HG03571 (cell line): ENCODE measurements at regions not wholly inside any gene's neighbourhood (a gene's known extent, or its start where the extent isn't known, plus 50 kb on each side); places are given as distances from the start of the nearest gene placed in this dataset.

Experiments used
- ATAC-seq: cut with Tn5 transposase; IDR thresholded peaks from one replicate; pipeline ENCODE4 v1.9.1; 2021; ENCODE audit not compliant: unreplicated experiment

DNA sequence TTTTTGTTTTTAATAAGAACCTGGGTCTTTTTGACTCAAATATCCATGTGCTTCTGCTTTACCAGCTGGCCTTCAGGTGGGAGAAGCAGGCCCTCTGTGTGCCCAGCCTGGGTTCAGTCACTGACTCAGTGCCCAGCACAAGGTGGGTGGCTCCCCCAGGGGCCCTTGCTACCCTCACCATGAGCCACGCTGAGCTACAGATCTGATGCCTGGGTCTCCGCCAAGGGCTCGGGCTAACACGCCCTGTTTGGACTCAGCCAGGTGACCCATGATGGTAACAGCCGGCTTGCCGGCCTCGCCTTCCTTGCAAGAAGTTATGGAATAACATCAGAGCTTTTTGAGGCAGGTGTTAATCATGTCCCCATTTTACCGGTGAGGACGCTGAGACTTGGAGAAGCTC is 109.5 kb upstream of the NLRP1 start:
- no peak for ATAC-seq

DNA sequence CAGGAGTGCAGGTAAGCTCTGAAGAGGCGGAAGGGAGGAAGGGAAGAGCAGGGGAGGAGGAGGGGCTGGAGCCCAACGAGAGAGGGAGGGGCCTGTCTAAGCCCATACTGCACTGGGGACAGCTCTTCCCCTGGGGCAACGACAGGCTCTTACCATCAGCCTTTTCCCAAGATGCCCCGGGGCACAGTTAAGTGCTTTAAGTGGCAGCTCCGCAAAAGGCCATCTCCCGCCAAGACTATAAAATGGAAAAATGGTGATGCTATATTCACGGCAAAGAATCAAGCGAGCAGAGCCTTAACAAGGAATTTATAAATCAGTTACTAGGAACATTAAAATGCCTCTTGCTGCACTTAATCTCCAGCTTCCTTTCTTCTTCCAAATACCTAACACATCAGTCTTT is 110.2 kb upstream of the NLRP1 start:
- no peak for ATAC-seq

DNA sequence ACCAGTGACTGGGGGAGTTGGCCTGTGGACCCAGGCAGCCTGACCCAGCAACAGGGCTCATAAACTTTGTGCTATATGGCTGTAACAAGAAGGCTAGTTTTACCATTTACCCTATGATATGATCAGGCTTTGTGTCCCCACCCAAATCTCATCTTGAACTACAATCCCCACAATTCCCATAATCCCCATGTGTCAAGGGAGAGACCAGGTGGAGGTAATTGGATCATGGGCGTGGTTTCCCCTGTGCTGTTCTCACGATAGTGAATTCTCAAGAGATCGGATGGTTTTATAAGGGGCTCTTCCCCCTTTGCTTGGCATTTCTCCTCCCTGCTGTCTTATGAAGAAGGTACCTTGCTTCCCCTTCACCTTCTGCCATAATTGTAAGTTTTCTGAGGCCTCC is 111.2 kb upstream of the NLRP1 start:
- ATAC-seq: no peak

DNA sequence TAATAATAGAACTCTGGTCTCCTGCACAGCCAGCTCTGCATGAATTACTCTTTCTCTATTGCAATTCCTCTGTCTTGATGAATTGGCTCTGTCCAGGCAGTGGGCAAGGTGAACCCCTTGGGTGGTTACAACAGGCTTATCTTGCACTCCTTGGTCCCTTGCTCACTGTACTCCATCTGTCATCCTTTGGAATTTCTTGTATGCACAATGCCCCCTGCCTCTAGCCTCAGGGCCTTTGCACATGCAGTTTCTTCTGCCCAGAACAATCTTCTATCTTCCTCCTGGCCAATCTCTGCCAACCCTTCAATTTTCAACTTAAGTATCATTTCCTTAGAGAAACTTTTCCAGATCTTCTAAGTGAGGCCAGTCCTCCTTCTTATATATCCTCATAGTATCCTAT is 114.7 kb upstream of the NLRP1 start:
- no peak for ATAC-seq

DNA sequence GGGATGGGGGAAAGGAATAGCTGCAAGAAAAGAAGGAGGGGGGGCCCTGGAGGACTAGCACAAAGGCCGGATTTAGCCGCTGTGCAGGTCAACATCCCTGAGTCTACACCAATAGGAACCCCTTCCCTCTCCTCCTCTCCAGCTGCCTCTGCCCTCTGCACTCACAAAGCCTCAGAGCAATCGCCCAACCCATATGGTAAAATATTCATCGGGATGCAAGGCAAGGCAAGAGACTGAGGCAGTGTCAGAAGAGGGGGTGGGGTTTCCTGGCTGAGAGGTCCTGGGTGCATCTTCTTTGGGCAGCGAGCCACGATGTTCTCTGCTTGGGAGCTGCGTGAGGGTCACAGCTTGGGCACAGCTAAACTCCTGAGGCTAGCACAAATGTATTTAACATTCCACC is 115.5 kb upstream of the NLRP1 start:
- no peak for ATAC-seq

DNA sequence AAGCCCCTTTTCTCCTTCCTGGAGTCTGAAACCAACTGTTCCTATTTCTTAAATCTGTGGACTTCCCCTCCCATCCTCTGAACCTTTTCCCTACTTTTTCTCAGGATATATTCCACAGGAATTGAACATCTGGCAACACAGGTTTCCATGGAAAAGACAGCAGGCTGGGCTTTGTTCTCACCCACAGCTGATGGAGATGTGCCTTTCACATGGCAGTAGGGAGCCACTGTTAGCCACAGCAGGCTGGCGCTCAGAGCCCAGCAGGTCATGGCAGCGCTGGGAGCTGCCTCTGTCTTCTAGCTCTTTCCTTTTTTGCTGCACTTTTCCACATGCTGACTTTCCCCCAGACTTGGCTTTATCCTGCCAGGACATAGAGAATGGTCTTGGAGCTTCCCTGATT is 116.4 kb upstream of the NLRP1 start:
- no peak for ATAC-seq

DNA sequence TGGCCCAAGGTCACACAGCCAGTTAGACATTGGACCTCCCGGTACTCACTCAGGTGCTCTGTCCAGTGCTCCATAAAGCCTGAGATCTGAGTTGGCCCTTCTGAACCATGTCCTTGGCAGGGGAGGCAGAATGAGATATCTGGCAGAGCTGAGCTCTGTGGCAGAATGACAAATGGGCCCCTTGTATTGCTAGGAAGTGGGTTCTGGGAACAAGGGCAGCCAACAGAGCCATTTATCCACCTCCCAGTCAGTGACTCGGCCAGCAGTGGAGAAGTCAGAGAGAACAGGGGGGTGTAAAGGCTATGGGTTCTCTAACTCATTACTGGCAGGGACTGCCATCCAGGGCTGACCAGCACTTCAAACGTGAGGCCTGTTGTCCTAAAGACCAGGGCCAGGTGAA is 117.1 kb upstream of the NLRP1 start:
- no peak for ATAC-seq

DNA sequence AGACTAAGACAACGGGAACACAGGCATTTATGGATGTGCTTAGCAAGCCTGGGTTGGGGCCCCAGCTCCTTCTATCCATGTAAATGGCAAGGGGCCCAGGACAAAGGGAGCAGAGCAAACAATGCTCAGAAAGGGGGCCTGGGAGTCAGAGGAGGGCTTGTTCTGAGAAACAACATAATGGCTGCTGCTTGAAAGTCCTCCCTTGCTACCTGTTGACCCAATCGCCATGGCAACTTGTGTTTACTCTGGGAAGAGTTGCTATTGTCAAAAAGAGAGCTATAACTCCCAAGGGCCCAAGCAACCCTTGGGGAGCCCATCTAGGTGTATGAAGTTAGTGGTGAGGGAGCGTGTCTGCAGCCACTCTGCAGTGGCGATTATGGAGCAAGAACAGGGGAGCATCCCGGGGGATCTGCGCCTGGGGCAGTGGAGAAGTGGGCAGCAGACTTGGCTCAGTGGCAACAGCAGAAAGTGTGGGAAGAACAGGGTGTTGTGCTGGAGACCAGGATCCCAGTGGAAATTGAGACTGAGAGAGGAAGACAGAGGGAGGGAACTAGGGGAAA is 118.7 kb upstream of the NLRP1 start:
- no peak for ATAC-seq

DNA sequence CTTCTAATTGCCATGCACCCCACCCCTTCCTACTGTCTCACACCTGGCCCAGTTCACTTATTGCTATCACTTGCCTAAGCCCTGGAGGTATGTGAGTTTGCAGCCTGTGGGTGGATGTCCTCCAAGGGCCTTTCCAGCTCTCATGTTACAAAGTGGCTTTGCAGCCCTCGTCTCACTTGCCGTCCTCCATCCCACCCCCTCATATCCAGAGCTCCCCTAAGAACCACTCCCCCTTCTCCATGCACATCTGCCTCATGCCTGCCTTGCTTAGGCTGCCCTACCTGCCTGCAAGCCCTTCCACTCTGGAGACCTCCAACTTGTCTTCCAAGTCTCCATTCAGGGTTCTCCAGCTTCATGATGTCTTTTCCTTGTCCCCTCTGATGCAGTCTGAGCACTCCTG is 119.4 kb upstream of the NLRP1 start:
- no peak for ATAC-seq

DNA sequence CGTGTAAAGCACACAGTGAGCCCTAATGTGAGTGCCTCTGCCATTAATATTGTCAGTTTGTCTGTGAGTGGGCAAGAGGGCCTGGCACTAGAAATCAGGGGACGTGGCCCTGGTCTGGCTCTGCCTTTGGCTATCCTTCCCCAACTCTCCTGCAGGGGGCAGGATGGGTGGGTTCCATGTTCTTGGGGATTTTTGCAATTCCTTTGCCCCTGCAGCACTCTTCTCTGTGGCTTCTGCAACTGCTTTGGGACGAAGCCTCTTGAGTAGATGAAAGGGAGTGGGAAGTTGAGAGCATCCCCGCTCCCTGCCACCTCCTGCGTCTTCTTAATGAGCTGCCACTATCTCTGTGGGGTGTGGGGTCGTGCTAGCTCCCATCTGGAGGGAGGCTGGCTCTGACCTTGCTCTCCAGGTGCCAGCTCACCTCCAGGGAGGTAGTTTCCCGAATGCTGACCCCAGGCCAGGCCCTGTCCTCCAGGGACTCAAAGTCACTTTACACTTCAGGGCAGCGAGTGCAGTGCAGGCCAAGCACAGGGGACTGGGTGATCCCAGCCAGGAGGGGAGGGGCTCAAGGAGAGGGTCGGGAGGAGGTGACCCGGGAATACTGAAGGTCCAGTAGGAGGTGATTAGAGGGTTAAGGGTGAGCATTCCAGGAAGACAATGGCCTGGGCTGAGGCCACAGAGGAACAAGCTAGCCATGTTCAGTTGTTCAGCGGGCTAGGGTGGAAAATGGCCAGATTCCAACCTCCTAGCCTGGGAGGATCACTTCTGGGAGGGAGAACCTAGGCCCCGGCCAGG is 121.0 kb upstream of the NLRP1 start:
- ATAC-seq: no peak

DNA sequence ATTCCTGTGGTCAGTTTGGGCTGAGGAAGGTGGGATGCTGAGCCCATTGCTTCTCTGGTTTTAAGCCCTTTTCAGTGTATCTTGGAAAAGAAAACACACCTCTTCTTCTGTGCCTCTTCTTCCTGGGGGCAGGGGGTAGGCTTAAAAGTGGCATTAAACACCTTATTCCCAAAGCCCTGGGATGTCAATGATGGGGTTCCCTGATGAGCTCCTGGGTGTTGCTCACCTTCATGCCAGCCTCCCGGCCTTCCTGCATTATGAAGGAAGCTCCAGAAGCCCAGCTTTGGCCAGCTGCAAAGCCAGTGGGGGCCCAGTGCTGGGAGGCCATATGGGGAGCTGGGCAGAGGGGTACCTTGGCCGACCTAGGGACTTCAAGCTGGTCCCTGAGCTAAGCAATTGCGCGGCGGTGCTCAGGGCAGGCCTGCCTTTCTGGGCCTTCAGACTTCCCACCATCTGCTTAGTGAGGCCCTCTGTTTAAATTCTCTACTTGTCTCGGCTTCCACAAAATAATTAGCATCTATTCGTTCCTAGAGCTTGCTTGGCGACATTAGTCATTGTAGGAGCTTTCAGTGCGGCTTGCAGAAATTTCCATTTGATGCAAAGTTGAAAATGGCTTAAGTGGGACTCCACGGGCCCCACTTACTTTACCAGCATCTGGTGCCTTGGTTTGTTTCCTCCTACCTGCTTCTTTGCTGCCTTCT is 121.7 kb upstream of the NLRP1 start:
- no peak for ATAC-seq

DNA sequence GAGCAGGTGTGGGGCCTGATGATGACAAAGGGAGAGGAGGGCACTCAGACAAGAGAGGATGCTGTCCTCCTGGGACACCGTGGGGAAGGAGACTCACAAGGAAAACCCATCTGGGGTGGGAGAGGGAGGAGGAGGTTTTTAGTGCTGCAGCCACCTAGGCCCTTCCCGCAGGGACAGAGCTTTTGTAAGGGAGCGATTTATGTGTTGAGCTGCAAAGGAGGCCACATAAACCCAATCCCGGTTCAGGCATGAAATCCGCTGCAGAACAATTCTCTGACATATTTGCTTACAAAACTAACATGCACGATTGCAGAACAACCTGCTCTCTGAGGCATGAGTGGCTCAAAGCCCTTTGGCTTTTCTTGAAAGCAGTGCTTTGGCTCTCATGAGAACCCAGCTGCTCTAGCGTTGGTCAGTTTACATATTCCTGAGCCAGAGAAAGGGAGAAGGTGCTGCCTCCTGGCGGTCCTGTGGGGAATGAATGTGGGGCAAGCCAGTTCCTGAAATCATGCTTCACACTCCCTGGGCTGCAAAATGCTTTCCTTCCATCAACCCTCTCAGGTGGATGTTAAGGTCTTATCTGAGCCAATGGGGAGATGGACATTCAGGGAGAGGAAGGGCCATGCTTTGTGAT is 122.4 kb upstream of the NLRP1 start:
- no peak for ATAC-seq

DNA sequence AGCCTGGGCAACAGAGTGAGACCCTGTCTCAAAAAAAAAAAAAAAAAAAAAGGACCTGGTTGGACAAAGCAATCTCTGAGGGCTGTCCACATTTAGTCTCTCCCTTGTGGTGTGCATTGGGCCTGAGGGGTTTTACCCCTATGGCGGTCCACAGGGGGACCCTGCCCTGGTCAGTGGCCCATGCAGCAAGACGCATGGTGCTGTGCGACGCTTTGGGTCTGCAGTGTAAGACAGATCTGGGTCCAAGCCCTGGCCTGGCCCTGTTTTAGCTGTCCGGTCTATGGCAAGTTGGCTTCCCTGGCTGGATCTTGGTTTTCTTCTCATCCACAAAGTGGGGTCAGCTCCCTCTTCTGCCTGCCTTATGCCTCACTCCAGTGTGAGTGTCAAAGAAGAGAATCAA is 123.2 kb upstream of the NLRP1 start:
- no peak for ATAC-seq

DNA sequence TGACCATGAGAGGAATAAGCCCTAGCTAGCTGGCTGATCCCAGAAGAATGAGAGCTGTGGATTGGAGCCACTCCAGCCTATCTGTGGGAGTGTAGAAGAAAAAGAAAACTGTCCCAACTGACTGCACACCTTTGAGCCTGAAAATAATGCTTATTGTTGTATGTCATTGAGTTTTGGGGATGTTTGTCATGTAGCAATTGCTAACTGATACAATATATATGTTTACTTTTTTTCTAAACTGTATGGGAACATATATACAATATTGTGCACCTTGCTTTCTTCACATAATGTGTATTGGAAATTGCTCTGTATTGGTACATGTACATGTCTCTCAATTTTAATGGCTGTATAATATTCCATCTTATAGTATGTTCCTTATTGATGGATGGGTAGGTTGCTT is 124.0 kb upstream of the NLRP1 start:
- ATAC-seq: no peak

DNA sequence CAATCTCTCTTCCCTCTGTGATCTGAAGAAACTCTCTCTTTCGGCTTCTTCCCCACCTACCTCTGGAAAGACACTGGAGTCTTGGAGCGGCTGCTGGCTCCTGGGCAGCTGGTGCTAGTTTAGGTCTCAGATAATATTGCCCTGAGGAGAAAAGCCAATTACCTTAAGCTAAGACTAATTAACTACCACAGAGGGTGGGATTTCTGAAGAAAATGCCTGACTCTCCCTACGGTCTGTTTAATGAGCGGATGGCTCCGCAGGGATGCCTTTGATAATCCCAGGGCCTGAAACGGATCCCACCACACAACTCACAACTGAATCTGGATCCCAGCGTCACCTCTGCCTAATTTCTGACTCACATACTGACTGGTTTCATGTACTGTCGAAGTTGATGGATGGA is 127.0 kb upstream of the NLRP1 start:
- no peak for ATAC-seq

DNA sequence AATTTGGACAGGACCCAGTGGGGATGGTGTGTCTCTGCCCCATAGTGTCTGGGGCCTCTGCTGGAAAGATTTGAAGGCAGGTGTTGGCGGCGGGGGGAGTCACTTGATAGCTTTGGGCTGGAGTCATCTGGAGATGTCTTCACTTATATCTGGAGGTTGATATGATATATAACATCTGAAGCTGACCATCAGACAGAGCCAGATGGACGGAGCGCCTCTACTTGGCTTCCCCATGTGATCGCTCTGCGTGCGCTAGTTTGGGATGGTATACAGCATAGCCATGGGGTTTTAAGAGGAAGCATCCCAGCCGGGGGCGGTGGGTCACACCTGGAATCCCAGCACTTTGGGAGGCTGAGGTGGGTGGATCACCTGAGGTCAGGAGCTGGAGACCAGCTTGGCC is 130.7 kb upstream of the NLRP1 start:
- ATAC-seq: no peak

DNA sequence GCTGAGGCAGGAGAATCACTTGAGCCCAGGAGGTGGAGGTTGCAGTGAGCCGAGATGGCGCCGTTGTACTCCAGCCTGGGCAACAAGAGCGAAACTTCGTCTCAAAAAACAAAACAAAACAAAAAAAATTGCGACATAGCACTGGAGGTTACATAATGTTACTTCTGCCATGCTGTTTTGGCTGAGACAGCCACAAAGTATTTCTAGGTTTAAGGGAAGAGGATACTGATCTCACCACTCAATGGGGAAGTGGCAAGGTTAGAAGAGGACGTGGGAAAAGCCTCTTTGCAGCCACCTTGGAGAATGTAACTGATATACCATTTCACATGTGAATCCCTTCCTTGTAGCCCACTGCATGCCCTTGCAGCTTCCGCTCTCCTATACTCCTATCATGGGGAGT is 131.2 kb upstream of the NLRP1 start:
- no peak for ATAC-seq

DNA sequence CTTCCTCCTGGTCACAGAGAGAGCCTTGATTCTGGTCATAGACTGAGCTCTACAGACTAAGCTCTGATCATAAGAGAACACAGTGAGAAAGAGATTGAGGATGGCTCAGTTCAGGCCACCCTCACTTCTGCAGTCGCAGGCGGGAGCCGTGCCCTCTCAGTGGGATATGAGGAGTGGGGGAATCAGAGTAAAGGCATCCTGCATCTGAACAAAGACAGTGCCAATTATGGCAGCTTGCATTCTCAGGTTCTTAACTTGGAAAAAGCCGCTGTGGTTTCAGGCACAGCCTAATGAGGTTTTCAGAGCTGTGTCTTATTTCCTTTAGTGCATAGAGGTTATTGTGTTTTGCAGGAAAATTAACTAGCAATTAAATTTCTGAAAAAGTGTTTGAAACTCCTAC is 134.4 kb upstream of the NLRP1 start:
- no peak for ATAC-seq

DNA sequence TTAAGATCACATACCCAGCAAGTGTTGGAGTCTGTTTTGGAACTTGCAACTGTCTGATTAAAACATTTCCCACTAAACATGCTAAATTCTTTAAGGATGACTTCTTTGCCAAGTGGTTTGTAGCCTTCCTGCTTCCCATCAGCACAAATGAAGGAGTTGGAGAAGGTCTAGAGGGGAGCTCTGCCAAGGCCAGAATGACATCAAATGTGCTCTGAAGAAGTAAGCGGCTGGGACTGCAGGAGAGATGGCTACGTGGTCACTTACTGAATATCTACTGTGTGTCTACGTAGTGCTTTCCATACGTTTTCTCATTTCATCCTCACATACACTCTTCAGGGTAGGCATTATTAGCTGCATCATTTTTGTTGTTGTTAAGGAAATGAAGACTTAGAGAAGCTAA is 135.7 kb upstream of the NLRP1 start:
- ATAC-seq: no peak

DNA sequence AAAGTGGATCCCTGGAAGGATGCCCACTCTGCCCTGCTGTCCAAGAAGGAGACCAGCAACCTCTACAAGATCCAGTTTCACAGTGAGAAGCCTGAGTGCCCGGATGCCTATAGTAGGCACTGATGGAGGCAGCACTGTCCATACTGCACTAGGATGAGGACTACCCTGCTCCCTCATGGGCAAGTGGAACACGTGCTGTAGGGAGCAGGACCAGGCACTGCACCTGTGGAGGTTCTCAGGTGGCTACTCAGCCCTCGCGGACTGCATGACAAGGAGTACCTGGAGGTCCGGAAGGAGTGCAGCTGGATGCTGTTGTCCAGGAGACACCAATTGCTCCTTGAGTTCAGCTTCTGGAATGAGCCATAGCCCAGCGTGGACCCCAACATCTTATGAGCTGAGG is 146.1 kb upstream of the NLRP1 start:
- no peak for ATAC-seq

DNA sequence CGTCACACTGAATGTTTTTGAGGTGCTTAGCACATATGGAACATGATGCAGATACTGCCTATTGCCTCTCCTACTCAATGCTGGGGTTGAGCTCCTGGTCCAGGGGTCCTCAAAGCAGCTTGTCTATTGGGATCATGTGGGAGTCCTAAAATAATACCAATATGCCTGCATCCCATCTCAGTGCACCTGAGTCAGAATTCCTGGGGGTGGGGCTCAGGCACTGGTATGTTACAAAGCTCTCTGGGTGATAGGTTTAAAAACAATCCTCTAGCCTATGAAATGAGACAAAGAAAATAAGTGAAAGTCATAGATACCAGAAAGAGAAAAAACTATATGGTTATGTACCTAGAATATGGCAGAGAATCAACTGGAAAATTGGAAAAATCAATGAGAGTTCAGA is 156.6 kb upstream of the NLRP1 start:
- no peak for ATAC-seq

DNA sequence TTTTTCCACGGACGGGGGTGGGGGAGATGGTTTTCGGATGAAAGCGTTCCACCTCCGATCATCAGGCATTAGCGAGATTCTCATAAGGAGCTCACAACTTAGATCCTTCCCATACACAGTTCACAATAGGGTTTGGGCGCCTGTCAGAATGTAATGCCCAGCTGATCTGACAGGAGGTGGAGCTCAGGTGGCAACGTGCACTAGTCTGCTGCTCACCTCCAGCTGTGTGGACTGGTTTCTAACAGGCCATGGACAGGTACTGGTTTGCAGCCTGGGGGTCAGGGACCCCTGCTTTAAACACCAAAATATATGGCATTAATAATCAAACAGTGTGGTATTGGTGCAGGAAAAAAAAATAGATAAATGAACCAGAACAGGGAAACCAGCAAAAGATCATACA is 157.5 kb upstream of the NLRP1 start:
- no peak for ATAC-seq
